Motor neuron (in vitro differentiated cells): ENCODE measurements at regions not wholly inside any gene's neighbourhood (a gene's known extent, or its start where the extent isn't known, plus 50 kb on each side); places are given as distances from the start of the nearest gene placed in this dataset.

Source experiments
- ATAC-seq, 8 experiments: fragments of 200-7000 bp; cut with Tn5 transposase; replicated peaks in 6 of 8; 2 replicates each; pipeline ENCODE4 v1.8.0; 2021; ENCODE audit warnings: mild to moderate bottlenecking in 8 of 8, moderate library complexity in 8 of 8
- H3K27ac ChIP-seq, 2 donors: fragments of 250-450 bp; sonication (Bioruptor Pico); 2 replicates each; pipeline ENCODE4 v1.9.0; 2021; ENCODE audit warnings: antibody characterized with exemption in 2 of 2, mild to moderate bottlenecking in 2 of 2, moderate library complexity in 1 of 2
- H3K4me1 ChIP-seq, 2 donors: fragments of 250-450 bp; sonication (Bioruptor Pico); replicated peaks in 1 of 2; 2 replicates each; pipeline ENCODE4 v1.6.1; 2021; ENCODE audit warnings: antibody characterized with exemption in 2 of 2, mild to moderate bottlenecking in 2 of 2, moderate library complexity in 1 of 2
- H3K4me3 ChIP-seq, 5 donors: fragments of 250-450 bp; sonication (Bioruptor Pico); 2 replicates each; pipeline ENCODE4 v1.9.0; 2021; ENCODE audit warnings: antibody characterized with exemption in 5 of 5, mild to moderate bottlenecking in 5 of 5, moderate library complexity in 4 of 5
- WGBS, 10 experiments: fragments of 450-650 bp; shearing (Covaris generic); methylation state at CpG; one replicate each; pipeline ENCODE4 v1.0.0; 2022; 5-methylcytosine and 5-hydroxymethylcytosine counted together
- in situ Hi-C, 9 experiments: fragments of 400-800 bp; cut with MboI; loops; one replicate each; pipeline ENCODE4 v1.15.0; 2021; ENCODE audit warnings: low sequenced_read_pairs in 9 of 9, low pct_unique_long_range_greater_than_20kb in 2 of 9; ENCODE audit not compliant: unreplicated experiment in 9 of 9

GRCh38 chr11:120020981-120021380 lies 116.9 kb downstream of the TRIM29 start:
- ATAC-seq: peak in 1 of 8 experiments; percentile 50
- in situ Hi-C loops: no loop called here
- Histone ChIP-seq H3K27ac (no peak overlapping the region), H3K4me1 (peaks cover 18 to 23% of the 10 kb centered on the region in 2 donors), H3K4me3 (no peak overlapping the region)
- WGBS, 10 experiments: 43 to 80% methylated on average over 1 to 2 of the region's 2 CpGs; no CpG with 5 or more reads in 8 of the 10 experiments

GRCh38 chr11:120020486-120020885 lies 117.4 kb downstream of the TRIM29 start:
- in situ Hi-C loops: no loop called here
- Histone ChIP-seq H3K4me3 (no peak overlapping the region), H3K4me1 (peaks cover 18 to 23% of the 10 kb centered on the region in 2 donors), H3K27ac (no peak overlapping the region)
- no peak for ATAC-seq
- 3 to 95% (median 78%) methylated on average over 1 to 4 of the region's 4 CpGs for whole genome bisulfite sequencing, 10 experiments

- Histone ChIP-seq H3K27ac (no peak overlapping the region), H3K4me3 (no peak overlapping the region), H3K4me1 (peaks cover 18 to 21% of the 10 kb centered on the region in 2 donors)
- in situ Hi-C loops: no loop called here
- WGBS, 10 experiments: 62 to 92% (median 80%) methylated on average over 1 to 5 of the region's 5 CpGs; no CpG with 5 or more reads in 5 of the 10 experiments
- ATAC-seq: no peak
These were observed 118.7 kb downstream of the TRIM29 start for GRCh38 chr11:120019191-120019590.

DNA sequence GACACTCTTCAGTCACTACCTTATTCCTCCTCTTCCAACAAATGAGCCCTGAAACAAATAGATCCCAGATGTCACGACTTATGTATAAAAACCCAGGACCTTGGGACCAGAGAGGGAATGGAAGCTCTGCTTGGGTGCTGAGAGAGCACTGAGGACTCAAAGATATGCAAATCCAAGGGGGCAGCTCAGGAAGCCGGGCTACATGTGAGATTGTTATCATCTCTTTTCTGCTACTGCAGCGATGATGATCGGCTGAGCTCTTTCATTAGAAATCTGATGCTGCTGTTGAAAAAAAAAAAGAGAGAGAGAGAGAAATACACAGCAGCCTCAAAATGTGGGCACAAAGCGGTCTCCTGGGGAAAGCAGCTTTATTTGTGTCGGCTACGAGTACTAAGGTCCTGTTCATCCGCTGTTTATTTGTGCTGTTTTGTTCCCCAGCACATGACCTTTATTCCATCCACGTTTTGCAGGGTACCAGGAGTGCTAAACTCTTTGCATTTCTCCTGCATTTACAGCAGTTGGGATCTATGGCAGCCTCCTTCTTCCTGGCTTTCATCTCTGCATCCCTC lies 120.2 kb downstream of the TRIM29 start:
- Histone ChIP-seq H3K4me3 (no peak overlapping the region), H3K27ac (no peak overlapping the region), H3K4me1 (peaks cover 17 to 19% of the 10 kb centered on the region in 2 donors)
- WGBS, 10 experiments: 13 to 60% (median 24%) methylated on average over 1 to 8 of the region's 9 CpGs; no CpG with 5 or more reads in 1 of the 10 experiments
- ATAC-seq: peak in 5 of 8 experiments; percentile 26 to 53 (median 39)
- in situ Hi-C loops: no loop called here

GRCh38 chr11:120013325-120014250 lies 124.3 kb downstream of the TRIM29 start:
- peak; percentile 82 to 96 (median 86) for ATAC-seq
- 0 to 100% methylated on average over 3 to 4 of the region's 28 CpGs; no CpG with 5 or more reads in 8 of the 10 experiments for whole genome bisulfite sequencing, 10 experiments
- H3K4me1 ChIP-seq: peaks cover 16 to 20% of the 10 kb centered on the region in 2 donors
- H3K4me3 ChIP-seq: no peak overlapping the region
- H3K27ac ChIP-seq: no peak overlapping the region
- in situ Hi-C loops: no loop called here

- 37 to 60% (median 57%) methylated on average over 1 to 4 of the region's 7 CpGs; no CpG with 5 or more reads in 7 of the 10 experiments for WGBS, 10 experiments
- H3K4me1 ChIP-seq: peaks cover 9 to 15% of the 10 kb centered on the region in 2 donors
- in situ Hi-C loops: no loop called here
- no peak overlapping the region for H3K4me3 ChIP-seq
- no peak overlapping the region for H3K27ac ChIP-seq
- ATAC-seq: no peak
These were observed 125.7 kb downstream of the TRIM29 start for GRCh38 chr11:120012245-120012644.

DNA sequence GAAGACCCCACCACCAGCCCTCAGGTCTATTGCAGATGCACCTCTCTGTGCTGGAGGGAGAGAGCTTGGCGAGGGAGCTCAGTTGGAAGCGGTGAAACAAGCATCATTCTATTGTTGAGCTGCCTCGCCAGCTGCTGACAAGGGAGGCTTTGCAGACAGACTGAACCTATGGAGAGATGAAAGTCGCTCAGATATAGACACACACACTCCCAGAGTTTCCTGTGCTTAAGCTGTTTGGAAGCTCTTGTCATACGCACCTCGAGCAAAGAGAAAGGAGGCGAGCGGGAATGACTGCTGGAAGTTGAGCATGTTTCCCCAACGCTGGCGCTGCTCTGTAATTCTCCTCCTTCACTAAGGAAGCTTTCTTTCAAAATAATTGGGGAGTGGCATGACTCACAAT lies 126.1 kb downstream of the TRIM29 start:
- peaks cover 10 to 19% of the 10 kb centered on the region in 2 donors for H3K4me1 ChIP-seq
- no peak for ATAC-seq
- H3K27ac ChIP-seq: no peak overlapping the region
- in situ Hi-C loops: no loop called here
- 40 to 100% (median 82%) methylated on average over 1 to 6 of the region's 10 CpGs; no CpG with 5 or more reads in 3 of the 10 experiments for WGBS, 10 experiments
- no peak overlapping the region for H3K4me3 ChIP-seq

DNA sequence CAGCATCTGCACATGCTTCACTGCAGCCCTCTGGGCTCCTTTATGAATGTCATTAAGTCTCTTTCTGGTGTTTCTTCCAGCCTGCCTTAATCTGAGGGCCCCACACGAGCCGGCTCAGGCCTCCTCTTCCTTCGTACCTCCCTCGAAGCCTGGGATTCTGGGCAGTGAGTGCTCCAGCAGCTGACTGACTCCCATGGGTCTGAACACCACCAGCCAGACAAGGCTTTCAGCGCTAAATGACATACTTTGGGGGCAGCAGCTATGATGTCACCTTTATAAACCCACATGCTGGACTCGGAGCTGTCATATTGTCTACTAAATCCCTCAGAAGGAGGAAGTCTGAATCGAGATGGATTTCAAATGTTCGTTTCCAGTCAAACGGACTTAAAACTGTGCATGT lies 127.1 kb downstream of the TRIM29 start:
- 8 to 100% (median 82%) methylated on average over 2 to 6 of the region's 9 CpGs for WGBS, 10 experiments
- in situ Hi-C loops: no loop called here
- peak in 4 of 8 experiments; percentile 13 to 23 (median 18) for ATAC-seq
- Histone ChIP-seq H3K27ac (no peak overlapping the region), H3K4me3 (no peak overlapping the region), H3K4me1 (peaks cover 12 to 22% of the 10 kb centered on the region in 2 donors)

GRCh38 chr11:120009938-120010337 lies 128.0 kb downstream of the TRIM29 start:
- WGBS, 10 experiments: 0 to 83% (median 68%) methylated on average over 1 to 4 of the region's 4 CpGs; no CpG with 5 or more reads in 4 of the 10 experiments
- in situ Hi-C loops: no loop called here
- Histone ChIP-seq H3K4me1 (peaks cover 12 to 22% of the 10 kb centered on the region in 2 donors), H3K27ac (no peak overlapping the region), H3K4me3 (no peak overlapping the region)
- ATAC-seq: no peak

- H3K4me1 ChIP-seq: peaks cover 12 to 22% of the 10 kb centered on the region in 2 donors
- in situ Hi-C loops: no loop called here
- H3K4me3 ChIP-seq: no peak overlapping the region
- no peak overlapping the region for H3K27ac ChIP-seq
- WGBS, 10 experiments: 48 to 83% (median 68%) methylated on average over 1 to 4 of the region's 4 CpGs; no CpG with 5 or more reads in 4 of the 10 experiments
- ATAC-seq: peak in 3 of 8 experiments; percentile 50 to 58 (median 50)
These were observed 130.8 kb downstream of the TRIM29 start for GRCh38 chr11:120007144-120007543.

GRCh38 chr11:120004723-120005122 lies 133.2 kb downstream of the TRIM29 start:
- in situ Hi-C loops: no loop called here
- H3K27ac ChIP-seq: no peak overlapping the region
- WGBS, 10 experiments: 0 to 96% (median 67%) methylated on average over 2 to 4 of the region's 4 CpGs; no CpG with 5 or more reads in 2 of the 10 experiments
- no peak for ATAC-seq
- H3K4me1 ChIP-seq: peaks cover 26 to 31% of the 10 kb centered on the region in 2 donors
- no peak overlapping the region for H3K4me3 ChIP-seq

DNA sequence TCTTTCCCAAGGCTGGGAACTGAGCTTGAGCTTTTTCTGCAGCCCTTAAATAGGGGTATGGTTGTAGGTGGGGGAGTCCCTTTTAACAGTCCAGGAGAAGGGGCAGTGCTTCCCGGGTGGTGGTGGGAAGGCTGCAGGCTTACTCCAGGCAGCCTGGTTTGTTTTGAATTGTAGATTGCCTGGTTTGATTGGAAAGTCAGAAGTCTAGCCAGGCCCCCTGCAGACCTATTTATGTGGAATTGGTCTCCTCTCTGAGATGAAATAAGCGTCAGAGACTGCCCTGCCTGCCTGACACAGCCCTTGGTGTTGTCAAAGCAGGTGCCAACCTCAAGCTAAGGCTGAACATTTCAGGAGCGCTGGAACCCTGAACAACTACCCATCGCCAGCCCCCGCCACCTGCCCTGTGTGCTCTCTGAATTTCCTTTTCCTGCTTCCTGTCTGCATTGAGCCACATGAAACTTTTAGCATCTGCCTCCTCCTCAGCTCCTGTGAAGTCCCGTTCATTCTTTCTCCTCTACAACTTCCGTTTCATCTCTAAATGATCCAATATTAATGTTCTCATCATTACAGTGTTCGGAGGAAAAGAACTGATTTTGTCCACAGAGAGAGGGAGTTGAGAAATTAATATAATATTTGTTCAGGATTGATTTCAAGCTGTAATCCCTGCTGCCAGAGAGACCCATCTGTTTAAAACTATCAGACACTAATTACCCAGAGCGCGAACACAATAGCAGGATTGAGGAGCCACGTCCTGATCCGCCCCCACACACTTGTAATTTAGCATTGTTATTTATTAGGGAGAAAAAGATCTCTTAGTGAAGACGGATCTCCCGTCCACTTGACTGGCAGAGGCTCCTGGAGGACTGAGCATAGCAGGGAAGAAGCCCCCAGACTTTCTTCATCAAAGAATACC lies 136.5 kb downstream of the TRIM29 start:
- H3K4me1 ChIP-seq: peaks cover 23 to 30% of the 10 kb centered on the region in 2 donors
- no peak overlapping the region for H3K4me3 ChIP-seq
- 3 to 50% (median 22%) methylated on average over 3 to 11 of the region's 14 CpGs; no CpG with 5 or more reads in 1 of the 10 experiments for WGBS, 10 experiments
- peak in 5 of 8 experiments; percentile 27 to 72 (median 70) for ATAC-seq
- in situ Hi-C loops: no loop called here
- peak overlapping the region in 1 of 2 donors; percentile 7 for H3K27ac ChIP-seq
